SK-N-MC (cell line): ENCODE measurements at regions not wholly inside any gene's neighbourhood (a gene's known extent, or its start where the extent isn't known, plus 50 kb on each side); places are given as distances from the start of the nearest gene placed in this dataset.
"Not testable (repeated sequence)": the region's sequence is repeated elsewhere in the genome, so short reads cannot be mapped to it uniquely, and the experiment has no call there.

ENCODE experiments used
- DNase-seq: peaks from one replicate; pipeline ENCODE4 v3.0.0-alpha.2; 2011; ENCODE audit warnings: low read depth, low spot score
- H3K27ac ChIP-seq: fragments of 200-600 bp; sonication (generic); 2 replicates; pipeline ENCODE4 v1.5.1; 2016; ENCODE audit warnings: mixed run types
- H3K36me3 ChIP-seq: fragments of 200-600 bp; sonication (generic); 2 replicates; pipeline ENCODE4 v1.6.1; 2017; ENCODE audit warnings: antibody characterized with exemption, low read length, mixed read lengths; ENCODE audit not compliant: insufficient read depth
- H3K4me3 ChIP-seq: fragments of 200-600 bp; sonication (generic); 2 replicates; pipeline ENCODE4 v1.5.1; 2016
- H3K9ac ChIP-seq: fragments of 200-600 bp; sonication (generic); 2 replicates; pipeline ENCODE4 v1.8.0; 2017; ENCODE audit warnings: mixed run types, mixed read lengths; ENCODE audit not compliant: insufficient read length
- H3K9me3 ChIP-seq: fragments of 200-600 bp; sonication (generic); 2 replicates; pipeline ENCODE4 v1.6.1; 2017; ENCODE audit warnings: low read depth, mild to moderate bottlenecking, antibody characterized with exemption, low read length, moderate library complexity, mixed read lengths
- EZH2 ChIP-seq: fragments of 200-600 bp; sonication (generic); IDR thresholded peaks from one replicate; pipeline ENCODE4 v1.6.1; 2017; ENCODE audit warnings: antibody characterized with exemption
- FOXP2 ChIP-seq: optimal IDR thresholded peaks from 2 replicates; pipeline ENCODE3; 2011; ENCODE audit warnings: mild to moderate bottlenecking, moderate library complexity; ENCODE audit not compliant: insufficient read depth; ENCODE audit errors: extremely low read length, control extremely low read depth
- POLR2AphosphoS5 ChIP-seq: IDR thresholded peaks from 2 replicates; pipeline ENCODE4 v1.6.1; 2012; ENCODE audit warnings: mild to moderate bottlenecking, low read depth, low read length, borderline replicate concordance

DNA sequence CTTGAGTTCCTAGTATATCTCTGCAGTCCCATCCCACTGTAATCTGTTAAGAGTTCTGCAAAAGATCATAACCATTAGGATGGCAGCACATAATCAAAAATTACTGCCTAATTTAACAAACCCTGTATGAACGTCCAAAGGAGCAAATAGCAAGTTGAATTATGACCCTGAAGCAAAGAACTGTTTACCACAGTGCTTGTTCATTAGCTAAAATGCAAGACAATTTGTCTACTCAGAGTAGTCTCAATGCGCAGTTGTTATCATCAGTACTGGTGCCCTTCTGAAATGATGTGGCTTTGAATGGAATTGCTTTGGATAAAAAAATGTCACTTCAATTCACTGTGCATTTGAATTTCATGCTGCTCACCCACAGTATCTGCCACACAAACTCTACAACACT, 817.0 kb downstream of the SORCS1 start:
- Histone ChIP-seq H3K4me3 (no peak overlapping the region), H3K9me3 (no peaks in the 10 kb centered on the region), H3K36me3 (no peaks in the 10 kb centered on the region), H3K9ac (no peak overlapping the region), H3K27ac (no peak overlapping the region)
- DNase-seq, result no peak
- TF ChIP-seq EZH2, result no peak
- TF ChIP-seq POLR2AphosphoS5, result no peak
- TF ChIP-seq FOXP2, result no peak

DNA sequence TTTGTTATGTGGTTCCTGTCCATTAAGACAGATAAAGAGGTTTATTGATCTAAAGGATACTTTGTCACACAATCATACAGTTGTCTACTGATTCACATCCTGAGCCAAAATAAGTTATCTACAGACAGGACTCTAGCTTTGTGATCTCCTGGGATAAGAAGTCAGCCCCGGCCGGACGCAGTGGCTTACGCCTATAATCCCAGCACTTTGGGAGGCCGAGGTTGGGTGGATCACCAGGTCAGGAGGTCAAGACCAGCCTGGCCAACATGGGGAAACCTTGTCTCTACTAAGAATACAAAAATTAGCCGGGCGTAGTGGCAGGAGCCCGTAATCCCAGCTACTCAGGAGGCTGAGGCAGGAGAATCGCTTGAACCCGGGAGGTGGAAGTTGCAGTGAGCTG, 821.0 kb downstream of the SORCS1 start:
- H3K4me3 ChIP-seq, H3K36me3 ChIP-seq, DNase-seq, H3K9ac ChIP-seq, H3K9me3 ChIP-seq, H3K27ac ChIP-seq: not testable (repeated sequence)

DNA sequence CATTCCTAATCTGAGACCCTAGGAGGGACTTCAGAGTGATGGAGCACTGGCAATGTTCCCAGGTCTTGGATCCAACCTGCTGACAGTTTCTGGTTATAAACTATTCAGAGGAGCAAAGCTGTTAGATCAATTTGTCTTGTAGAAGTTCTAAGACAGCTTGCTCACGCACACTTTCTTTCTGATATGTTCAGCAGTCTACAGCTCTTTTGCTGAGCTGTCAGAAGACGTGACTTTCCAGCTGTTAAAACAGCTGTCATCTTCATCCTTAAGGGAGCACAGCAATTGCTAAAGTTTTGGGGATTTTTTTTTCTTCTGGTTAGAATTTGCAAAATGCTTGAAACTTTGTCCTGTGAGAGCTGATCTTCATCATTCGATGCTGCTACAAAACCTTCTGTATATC, 823.1 kb downstream of the SORCS1 start:
- Histone ChIP-seq H3K9me3 (no peaks in the 10 kb centered on the region), H3K4me3 (no peak overlapping the region), H3K27ac (no peak overlapping the region), H3K9ac (no peak overlapping the region), H3K36me3 (no peaks in the 10 kb centered on the region)
- no peak for DNase-seq
- TF ChIP-seq POLR2AphosphoS5 (no peak), EZH2 (no peak), FOXP2 (no peak)

DNA sequence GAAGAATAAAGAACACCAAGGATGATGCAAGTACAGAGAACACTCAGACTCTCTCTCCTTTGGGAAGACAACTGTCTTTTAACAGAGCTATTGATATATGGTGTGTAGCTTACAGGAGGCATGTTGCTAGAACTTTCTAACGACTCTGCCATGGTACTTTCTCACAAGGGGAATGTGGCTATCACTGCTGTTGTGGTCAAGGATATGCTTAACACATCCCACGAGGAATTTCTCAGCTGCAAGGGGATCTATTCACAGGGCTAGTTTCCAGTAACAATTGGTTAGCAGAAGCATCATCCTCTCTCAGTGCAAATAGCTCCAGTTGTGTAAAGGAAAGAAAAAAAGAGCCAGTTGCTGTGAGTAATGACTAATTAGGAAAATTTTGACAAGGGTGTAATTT, 826.0 kb downstream of the SORCS1 start:
- TF ChIP-seq FOXP2 (no peak), EZH2 (no peak), POLR2AphosphoS5 (no peak)
- no peak for DNase-seq
- no peaks in the 10 kb centered on the region for H3K36me3 ChIP-seq
- H3K9me3 ChIP-seq, result no peaks in the 10 kb centered on the region
- H3K27ac ChIP-seq, result no peak overlapping the region
- H3K4me3 ChIP-seq, result no peak overlapping the region
- H3K9ac ChIP-seq, result no peak overlapping the region

DNA sequence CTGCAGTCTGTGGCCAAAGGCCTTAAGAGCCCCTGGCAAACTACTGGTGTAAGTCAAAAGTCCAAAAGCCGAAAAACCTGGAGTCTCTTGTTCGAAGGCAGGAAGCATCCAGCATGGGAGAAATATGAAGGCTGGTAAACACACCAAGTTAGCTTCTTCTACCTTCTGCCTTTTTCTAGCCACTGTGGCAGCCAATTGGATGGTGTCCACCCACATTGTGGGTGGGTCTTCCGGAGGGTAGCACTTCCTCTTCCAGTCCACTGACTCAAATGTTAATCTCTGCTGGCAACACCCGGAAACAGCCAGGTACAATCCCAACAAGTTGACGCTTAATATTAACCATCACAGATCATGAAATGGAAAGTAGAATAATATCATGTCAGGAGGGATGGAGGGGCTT, 827.6 kb downstream of the SORCS1 start:
- no peak overlapping the region for H3K4me3 ChIP-seq
- no peak for TF ChIP-seq EZH2
- TF ChIP-seq POLR2AphosphoS5, result no peak
- TF ChIP-seq FOXP2, result no peak
- H3K36me3 ChIP-seq, result no peaks in the 10 kb centered on the region
- no peak overlapping the region for H3K9ac ChIP-seq
- no peak overlapping the region for H3K27ac ChIP-seq
- no peak for DNase-seq
- no peaks in the 10 kb centered on the region for H3K9me3 ChIP-seq

DNA sequence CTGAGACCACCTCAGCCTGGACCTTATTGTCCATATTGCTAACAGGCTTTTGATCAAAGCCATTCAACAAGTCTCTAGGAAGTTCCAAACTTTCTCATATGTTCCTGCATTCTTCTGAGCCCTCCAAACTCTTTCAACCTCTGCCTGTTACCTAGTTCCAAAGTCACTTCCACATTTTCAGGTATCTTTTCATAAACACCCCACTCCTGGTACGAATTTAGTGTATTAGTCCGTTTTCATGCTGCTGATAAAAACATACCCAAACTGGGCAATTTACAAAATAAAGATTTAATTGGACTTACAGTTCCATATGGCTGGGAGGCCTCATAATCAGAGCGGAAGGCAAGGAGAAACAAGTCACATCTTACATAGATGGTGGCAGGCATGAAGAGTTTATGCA, 836.8 kb downstream of the SORCS1 start:
- Histone ChIP-seq H3K36me3 (no peaks in the 10 kb centered on the region), H3K9ac (no peak overlapping the region), H3K27ac (no peak overlapping the region), H3K9me3 (no peaks in the 10 kb centered on the region), H3K4me3 (no peak overlapping the region)
- TF ChIP-seq EZH2 (no peak), POLR2AphosphoS5 (no peak), FOXP2 (no peak)
- no peak for DNase-seq

DNA sequence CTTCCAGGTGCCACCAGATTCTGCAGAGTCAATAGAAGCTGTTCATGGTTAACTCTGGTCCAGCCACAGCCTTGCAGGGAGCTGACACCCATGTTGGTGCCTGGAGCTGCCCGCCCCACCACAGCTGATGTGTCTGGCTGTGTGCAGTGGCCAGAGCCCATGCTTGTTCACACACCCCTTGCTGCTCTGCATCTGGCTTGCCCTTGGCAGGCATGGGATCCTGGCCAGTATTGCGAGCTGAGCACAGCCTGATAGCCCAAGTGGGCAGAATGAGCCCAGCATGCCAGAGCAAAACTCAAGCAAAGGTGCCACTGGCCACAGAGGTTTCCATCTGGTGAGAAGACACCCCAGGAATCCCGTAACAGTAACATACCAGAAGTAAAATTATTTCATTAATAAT, 843.6 kb downstream of the SORCS1 start:
- Histone ChIP-seq H3K27ac (no peak overlapping the region), H3K9me3 (no peaks in the 10 kb centered on the region), H3K9ac (no peak overlapping the region), H3K36me3 (no peaks in the 10 kb centered on the region), H3K4me3 (no peak overlapping the region)
- DNase-seq, result no peak
- TF ChIP-seq POLR2AphosphoS5 (no peak), EZH2 (no peak), FOXP2 (no peak)

DNA sequence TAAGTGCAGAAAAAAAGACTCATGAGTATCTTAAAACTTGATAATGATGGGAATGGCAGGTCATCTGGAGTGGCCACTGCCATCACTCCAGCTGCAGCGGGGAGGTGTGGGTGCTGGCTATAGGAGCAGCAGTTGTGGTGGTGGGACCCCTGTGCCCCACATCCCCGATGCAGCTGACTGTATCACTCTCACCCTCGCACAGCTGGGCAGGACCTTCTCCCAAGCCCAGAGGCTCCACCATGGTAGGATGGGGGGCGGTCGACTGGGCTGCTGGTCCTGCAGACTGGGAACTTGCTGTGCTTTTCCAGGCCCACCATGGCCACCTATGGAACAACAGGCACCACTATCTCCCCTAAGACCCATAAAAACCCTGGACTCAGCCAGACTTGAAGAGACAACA, 844.4 kb downstream of the SORCS1 start:
- Histone ChIP-seq H3K27ac (no peak overlapping the region), H3K9ac (no peak overlapping the region), H3K4me3 (no peak overlapping the region), H3K36me3 (no peaks in the 10 kb centered on the region), H3K9me3 (no peaks in the 10 kb centered on the region)
- DNase-seq, result no peak
- TF ChIP-seq EZH2, result no peak
- no peak for TF ChIP-seq POLR2AphosphoS5
- TF ChIP-seq FOXP2, result no peak

DNA sequence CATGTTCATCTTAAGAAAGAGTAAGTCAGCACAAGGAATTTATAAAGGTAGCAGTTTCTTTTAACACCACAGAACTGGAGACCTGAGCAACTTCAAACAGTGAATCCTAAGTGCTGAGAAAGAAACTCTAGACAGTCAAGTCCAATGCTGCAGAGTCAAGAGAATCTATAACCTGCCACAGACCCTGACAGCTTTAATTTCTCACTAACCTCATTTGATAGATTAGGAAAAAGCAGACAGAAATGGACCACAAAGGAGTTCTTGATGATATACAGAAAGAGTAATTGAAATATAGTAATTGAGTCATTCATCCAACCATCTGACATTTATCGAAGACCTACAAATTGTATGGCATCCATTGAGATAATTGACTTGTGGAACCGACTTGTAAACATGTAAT, 847.0 kb downstream of the SORCS1 start:
- TF ChIP-seq FOXP2 (no peak), POLR2AphosphoS5 (no peak), EZH2 (no peak)
- Histone ChIP-seq H3K36me3 (no peaks in the 10 kb centered on the region), H3K4me3 (no peak overlapping the region), H3K9ac (no peak overlapping the region), H3K9me3 (no peaks in the 10 kb centered on the region), H3K27ac (no peak overlapping the region)
- DNase-seq, result no peak
